ENCODE measurements at regions not wholly inside any gene's neighbourhood (a gene's known extent, or its start where the extent isn't known, plus 50 kb on each side); places are given as distances from the start of the nearest gene placed in this dataset.

GRCh38 chr9:126275386-126276001 lies 51.1 kb upstream of the MVB12B start:
- H3K27ac ChIP-seq (ENCODE audit: low read length) = no peak overlapping the region
- H3K9me3 ChIP-seq = no peaks in the 10 kb centered on the region
- peaks cover 0 to 9% (median 7%) of the 10 kb centered on the region in 3 donors for H3K9me3 Mint-ChIP-seq
- no peak overlapping the region for H3K27ac Mint-ChIP-seq
- POLR2A ChIA-PET = no interaction called here
- peaks cover 24 to 40% of the 10 kb centered on the region in 2 donors for H3K27me3 Mint-ChIP-seq
- H3K4me1 Mint-ChIP-seq = no peaks in the 10 kb centered on the region
- H3K4me3 ChIP-seq (ENCODE audit: control insufficient read depth in 1 of 2, extremely low read depth in 1 of 2, low read length in 1 of 2) = no peak overlapping the region
- no peak for ATAC-seq (replicated peaks in 1 of 4)
- H3K36me3 Mint-ChIP-seq = peaks cover 3% of the 10 kb centered on the region
- no peaks in the 10 kb centered on the region for H3K4me1 ChIP-seq (ENCODE audit: control insufficient read depth in 1 of 2, extremely low read depth in 1 of 2, insufficient read depth in 2 of 2, low read length in 2 of 2)
- peaks cover 0 to 30% of the 10 kb centered on the region in 2 experiments for H3K27me3 ChIP-seq (replicated peaks in 1 of 2; ENCODE audit: control insufficient read depth in 2 of 2, extremely low read depth in 1 of 2, insufficient read depth in 2 of 2, low read length in 1 of 2)
- WGBS (ENCODE audit: insufficient coverage) = 76% methylated on average over 13 of the region's 13 CpGs
- no peak overlapping the region for H3K4me3 Mint-ChIP-seq
- DNase-seq = no peak
- H3K36me3 ChIP-seq (ENCODE audit: control insufficient read depth in 2 of 2, extremely low read depth in 1 of 2, insufficient read depth in 1 of 2, low read length in 1 of 2) = no peaks in the 10 kb centered on the region
- CTCF ChIA-PET = no interaction called here

GRCh38 chr9:126276056-126276728 lies 50.4 kb upstream of the MVB12B start:
- DNase-seq (no peak), ATAC-seq (replicated peaks in 1 of 4) (no peak)
- Histone ChIP-seq H3K36me3 (ENCODE audit: control insufficient read depth in 2 of 2, extremely low read depth in 1 of 2, insufficient read depth in 1 of 2, low read length in 1 of 2) (no peaks in the 10 kb centered on the region), H3K27ac (ENCODE audit: low read length) (no peak overlapping the region), H3K27me3 (replicated peaks in 1 of 2; ENCODE audit: control insufficient read depth in 2 of 2, extremely low read depth in 1 of 2, insufficient read depth in 2 of 2, low read length in 1 of 2) (peaks cover 2 to 30% of the 10 kb centered on the region in 2 experiments), H3K4me3 (ENCODE audit: control insufficient read depth in 1 of 2, extremely low read depth in 1 of 2, low read length in 1 of 2) (no peak overlapping the region), H3K9me3 (no peaks in the 10 kb centered on the region), H3K4me1 (ENCODE audit: control insufficient read depth in 1 of 2, extremely low read depth in 1 of 2, insufficient read depth in 2 of 2, low read length in 2 of 2) (no peaks in the 10 kb centered on the region)
- WGBS (ENCODE audit: insufficient coverage) = 93% methylated on average over 7 of the region's 17 CpGs
- ChIA-PET POLR2A (no interaction called here), CTCF (no interaction called here)
- Mint-ChIP-seq H3K9me3 (peaks cover 0 to 9% (median 7%) of the 10 kb centered on the region in 3 donors), H3K4me1 (no peaks in the 10 kb centered on the region), H3K27ac (no peak overlapping the region), H3K27me3 (peaks cover 27 to 38% of the 10 kb centered on the region in 2 donors), H3K36me3 (peaks cover 3% of the 10 kb centered on the region), H3K4me3 (no peak overlapping the region)
